A673 (cell line): ENCODE measurements at regions not wholly inside any gene's neighbourhood (a gene's known extent, or its start where the extent isn't known, plus 50 kb on each side); places are given as distances from the start of the nearest gene placed in this dataset.

Experiments used
- BruUV-seq: library from RNA; stranded (reverse); fragments of 400-500 nt; replicated peaks from 2 replicates; lab custom pipeline; 2021; lab: Mats Ljungman, UMichigan
- CTCF ChIA-PET: fragments of 300-600 bp; sonication (Branson Sonifier 250); formaldehyde crosslinking; loops from one replicate; lab custom pipeline; 2022; ENCODE audit warnings: antibody characterized with exemption; lab: Charles Lee
- POLR2A ChIA-PET: fragments of 300-600 bp; sonication (Branson Sonifier 250); formaldehyde crosslinking; loops from one replicate; lab custom pipeline; 2022; ENCODE audit warnings: antibody characterized with exemption; ENCODE audit not compliant: low non-redundant PET; lab: Charles Lee
- DNase-seq: peaks from one replicate; pipeline ENCODE4 v3.0.0-alpha.2; 2015; ENCODE audit warnings: low spot score
- H3K27ac ChIP-seq: fragments of 200-600 bp; sonication (generic); 2 replicates; pipeline ENCODE4 v1.5.1; 2016; ENCODE audit warnings: mixed run types, low read depth, mild to moderate bottlenecking, mixed read lengths, antibody characterized with exemption, low read length; ENCODE audit not compliant: poor library complexity, severe bottlenecking
- H3K27me3 ChIP-seq: fragments of 200-600 bp; sonication (generic); replicated peaks from 2 replicates; pipeline ENCODE4 v1.6.1; 2017; ENCODE audit warnings: mixed run types, low read depth, mild to moderate bottlenecking, mixed read lengths, antibody characterized with exemption, low read length; ENCODE audit not compliant: insufficient read depth, poor library complexity
- H3K36me3 ChIP-seq: fragments of 200-600 bp; sonication (generic); 2 replicates; pipeline ENCODE4 v1.6.1; 2016; ENCODE audit warnings: mixed run types, mild to moderate bottlenecking, mixed read lengths, antibody characterized with exemption, low read length; ENCODE audit not compliant: insufficient read depth, poor library complexity, severe bottlenecking
- H3K4me1 ChIP-seq: fragments of 200-600 bp; sonication (generic); 2 replicates; pipeline ENCODE4 v1.6.1; 2017; ENCODE audit warnings: mixed run types, mild to moderate bottlenecking, mixed read lengths, antibody characterized with exemption, low read length; ENCODE audit not compliant: insufficient read depth, poor library complexity, severe bottlenecking
- H3K4me3 ChIP-seq: fragments of 200-600 bp; sonication (generic); 2 replicates; pipeline ENCODE4 v1.5.1; 2016; ENCODE audit warnings: low read depth, mixed run types, mild to moderate bottlenecking, mixed read lengths, low read length; ENCODE audit not compliant: poor library complexity, severe bottlenecking
- H3K9me3 ChIP-seq: fragments of 200-600 bp; sonication (generic); 2 replicates; pipeline ENCODE4 v1.6.1; 2016; ENCODE audit warnings: mixed run types, low read depth, mild to moderate bottlenecking, mixed read lengths, antibody characterized with exemption, low read length; ENCODE audit not compliant: poor library complexity, severe bottlenecking
- CTCF ChIP-seq: fragments of 300-800, 200-600 bp; sonication (generic); conservative IDR thresholded peaks from 2 replicates; pipeline ENCODE4 v1.5.1; 2017; ENCODE audit warnings: low read depth, mild to moderate bottlenecking, antibody characterized with exemption, low read length, moderate library complexity, mixed read lengths
- EZH2 ChIP-seq: fragments of 200-600 bp; sonication (generic); IDR thresholded peaks from 2 replicates; pipeline ENCODE4 v1.6.1; 2017; ENCODE audit warnings: borderline replicate concordance, low read depth, mild to moderate bottlenecking, mixed read lengths, antibody characterized with exemption, low read length; ENCODE audit not compliant: poor library complexity, severe bottlenecking
- intact Hi-C: fragments of 100-400 bp; cut with micrococcal nuclease; formaldehyde crosslinking; loops from one replicate; pipeline ENCODE4 v1.10.0; 2022; ENCODE audit not compliant: unreplicated experiment

- TF ChIP-seq EZH2, result no peak
- TF ChIP-seq CTCF, result no peak
- ChIA-PET POLR2A (no interaction called here), CTCF (no interaction called here)
- Histone ChIP-seq H3K27ac (no peak overlapping the region), H3K4me1 (no peaks in the 10 kb centered on the region), H3K4me3 (no peak overlapping the region), H3K9me3 (no peaks in the 10 kb centered on the region), H3K27me3 (no peaks in the 10 kb centered on the region), H3K36me3 (no peaks in the 10 kb centered on the region)
- BruUV-seq, result no TSS peak
- intact Hi-C loops, result no loop called here
- DNase-seq, result no peak
Observed at GRCh38 chr3:63004448-63004847, 129.2 kb upstream of the CADPS start.

GRCh38 chr3:63015614-63016309 lies 140.5 kb upstream of the CADPS start:
- Histone ChIP-seq H3K9me3 (no peaks in the 10 kb centered on the region), H3K4me3 (no peak overlapping the region), H3K4me1 (no peaks in the 10 kb centered on the region), H3K36me3 (no peaks in the 10 kb centered on the region), H3K27me3 (no peaks in the 10 kb centered on the region), H3K27ac (no peak overlapping the region)
- TF ChIP-seq EZH2, result no peak
- no peak for TF ChIP-seq CTCF
- no TSS peak for BruUV-seq
- intact Hi-C loops, result no loop called here
- POLR2A ChIA-PET, result no interaction called here
- no peak for DNase-seq
- CTCF ChIA-PET, result no interaction called here

- DNase-seq, result no peak
- no peak overlapping the region for H3K4me3 ChIP-seq
- TF ChIP-seq EZH2, result no peak
- no peak for TF ChIP-seq CTCF
- no peak overlapping the region for H3K27ac ChIP-seq
- intact Hi-C loops, result no loop called here
- H3K4me1 ChIP-seq, result no peaks in the 10 kb centered on the region
- no peaks in the 10 kb centered on the region for H3K36me3 ChIP-seq
- CTCF ChIA-PET, result no interaction called here
- POLR2A ChIA-PET, result no interaction called here
- BruUV-seq, result no TSS peak
- H3K27me3 ChIP-seq, result no peaks in the 10 kb centered on the region
- H3K9me3 ChIP-seq, result no peaks in the 10 kb centered on the region
Observed at GRCh38 chr3:63022114-63022513, 146.9 kb upstream of the CADPS start.
